EL (cell line): ENCODE measurements at regions not wholly inside any gene's neighbourhood (a gene's known extent, or its start where the extent isn't known, plus 50 kb on each side); places are given as distances from the start of the nearest gene placed in this dataset.
A peak's percentile ranks its signal among the peaks of the same experiment; 100 is the strongest.

ENCODE experiments used
- DNase-seq: peaks from one replicate; pipeline ENCODE4 v3.0.0-alpha.2; 2016

GRCh38 chr1:209207701-209208286 is 375.7 kb upstream of the CAMK1G start:
- peak; percentile 78 for DNase-seq

GRCh38 chr1:209208648-209209047 is 374.9 kb upstream of the CAMK1G start:
- peak; percentile 42 for DNase-seq

GRCh38 chr1:209213989-209214388 is 369.5 kb upstream of the CAMK1G start:
- no peak for DNase-seq

GRCh38 chr1:209215826-209216225 is 367.7 kb upstream of the CAMK1G start:
- no peak for DNase-seq

- no peak for DNase-seq
Measured at GRCh38 chr1:209218113-209218512, 365.4 kb upstream of the CAMK1G start.

- DNase-seq, result peak; percentile 21
Measured at GRCh38 chr1:209218981-209219380, 364.5 kb upstream of the CAMK1G start.

- peak; percentile 15 for DNase-seq
Measured at GRCh38 chr1:209219791-209220524, 363.6 kb upstream of the CAMK1G start.

- DNase-seq, result no peak
Measured at GRCh38 chr1:209222826-209223225, 360.7 kb upstream of the CAMK1G start.

GRCh38 chr1:209223791-209224190 is 359.7 kb upstream of the CAMK1G start:
- DNase-seq, result no peak

- no peak for DNase-seq
Measured at GRCh38 chr1:209224886-209225285, 358.6 kb upstream of the CAMK1G start.

GRCh38 chr1:209227171-209227570 is 356.3 kb upstream of the CAMK1G start:
- no peak for DNase-seq

GRCh38 chr1:209227941-209228340 is 355.6 kb upstream of the CAMK1G start:
- no peak for DNase-seq

GRCh38 chr1:209229494-209230061 is 353.9 kb upstream of the CAMK1G start:
- no peak for DNase-seq

- no peak for DNase-seq
Measured at GRCh38 chr1:209230314-209230713, 353.2 kb upstream of the CAMK1G start.

GRCh38 chr1:209231476-209232156 is 351.9 kb upstream of the CAMK1G start:
- no peak for DNase-seq

- no peak for DNase-seq
Measured at GRCh38 chr1:209232197-209232596, 351.3 kb upstream of the CAMK1G start.

GRCh38 chr1:209232759-209233158 is 350.8 kb upstream of the CAMK1G start:
- DNase-seq, result no peak

GRCh38 chr1:209235166-209235565 is 348.3 kb upstream of the CAMK1G start:
- DNase-seq, result no peak

- no peak for DNase-seq
Measured at GRCh38 chr1:209238356-209238755, 345.2 kb upstream of the CAMK1G start.

GRCh38 chr1:209240351-209240750 is 343.2 kb upstream of the CAMK1G start:
- no peak for DNase-seq

- DNase-seq, result peak; percentile 7
Measured at GRCh38 chr1:209241487-209241886, 342.0 kb upstream of the CAMK1G start.

- peak; percentile 61 for DNase-seq
Measured at GRCh38 chr1:209248649-209249279, 334.8 kb upstream of the CAMK1G start.

GRCh38 chr1:209249280-209249670 is 334.2 kb upstream of the CAMK1G start:
- DNase-seq, result no peak
